HCT116 (cell line): ENCODE measurements at regions not wholly inside any gene's neighbourhood (a gene's known extent, or its start where the extent isn't known, plus 50 kb on each side); places are given as distances from the start of the nearest gene placed in this dataset.

ENCODE experiments used
- ATAC-seq: fragments of 200-7000 bp; cut with Tn5 transposase; 2 replicates; pipeline ENCODE4 v1.9.1; 2020; ENCODE audit warnings: mild to moderate bottlenecking, moderate library complexity
- BruUV-seq: library from RNA; stranded (reverse); fragments of 400-500 nt; replicated peaks from 2 replicates; lab custom pipeline; 2021; lab: Mats Ljungman, UMichigan
- CTCF ChIA-PET: fragments of 300-600 bp; sonication (Branson Sonifier 250); formaldehyde crosslinking; loops from one replicate; lab custom pipeline; 2021; ENCODE audit warnings: antibody characterized with exemption; lab: Charles Lee
- POLR2A ChIA-PET: fragments of 300-600, 350-600 bp; sonication (Branson Sonifier 250); formaldehyde crosslinking; loops from one replicate; lab custom pipeline; 2021; ENCODE audit warnings: antibody characterized with exemption; lab: Charles Lee
- RAD21 ChIA-PET, 2 experiments: fragments of 300-600 bp; sonication (Branson Sonifier 250); formaldehyde crosslinking; loops; one replicate each; lab custom pipeline; 2023; ENCODE audit warnings: low total read pairs in 2 of 2; ENCODE audit not compliant: uncharacterized antibody in 2 of 2, unreplicated experiment in 2 of 2, low non-redundant PET in 1 of 2; lab: Charles Lee
- DNase-seq: peaks from one replicate; pipeline ENCODE4 v3.0.0-alpha.2; 2010; ENCODE audit warnings: low read depth, low spot score
- H2AFZ ChIP-seq: fragments of 200-600 bp; shearing (Covaris generic), sonication (generic); 2 replicates; pipeline ENCODE4 v1.6.1; 2017; ENCODE audit warnings: low read depth, mixed run types, mixed read lengths, antibody characterized with exemption, low read length; ENCODE audit not compliant: poor library complexity, severe bottlenecking
- H3K27ac ChIP-seq: 2 replicates; pipeline ENCODE4 v1.5.1; 2012; ENCODE audit warnings: low read depth, low read length
- H3K27me3 ChIP-seq: fragments of 200-600 bp; sonication (generic); 2 replicates; pipeline ENCODE4 v1.6.1; 2016; ENCODE audit warnings: mixed run types, low read length, mixed read lengths; ENCODE audit not compliant: insufficient read depth
- H3K36me3 ChIP-seq, 2 experiments: fragments of 200-500 bp in 1 of 2; fragments of 200-600 bp in 1 of 2; sonication (Bioruptor generic) in 1 of 2; sonication (generic) in 1 of 2; 2 replicates each; pipeline versions ENCODE4 v1.5.1 to v1.6.1; 2014 to 2016; ENCODE audit warnings: low read length in 2 of 2, inconsistent platforms in 1 of 2, mixed read lengths in 1 of 2, mixed run types in 1 of 2; ENCODE audit not compliant: insufficient read depth in 2 of 2, control insufficient read depth in 1 of 2
- H3K4me1 ChIP-seq, 2 experiments: fragments of 200-600 bp in 1 of 2; sonication (generic) in 1 of 2; 2 replicates each; pipeline versions ENCODE4 v1.5.1 to v1.6.1; 2012 to 2017; ENCODE audit warnings: low read length in 2 of 2, inconsistent platforms in 1 of 2, mild to moderate bottlenecking in 1 of 2, mixed read lengths in 1 of 2, mixed run types in 1 of 2, moderate library complexity in 1 of 2; ENCODE audit not compliant: insufficient read depth in 2 of 2, control insufficient read depth in 1 of 2
- H3K4me2 ChIP-seq: fragments of 200-600 bp; sonication (generic); 2 replicates; pipeline ENCODE4 v1.6.1; 2017; ENCODE audit warnings: mixed run types, low read length, mixed read lengths
- H3K4me3 ChIP-seq, 2 experiments: fragments of 200-600 bp in 1 of 2; sonication (generic) in 1 of 2; replicated peaks in 1 of 2; 2 replicates each; pipeline ENCODE4 v1.5.1; 2011 to 2016; ENCODE audit warnings: low read length in 2 of 2, control low read depth in 1 of 2, low read depth in 1 of 2, mild to moderate bottlenecking in 1 of 2, mixed read lengths in 1 of 2, mixed run types in 1 of 2
- H3K79me2 ChIP-seq: fragments of 200-600 bp; sonication (generic); 2 replicates; pipeline ENCODE4 v1.6.1; 2017; ENCODE audit warnings: mild to moderate bottlenecking, mixed run types, low read length, moderate library complexity, mixed read lengths; ENCODE audit not compliant: insufficient read depth
- H3K9ac ChIP-seq: fragments of 200-600 bp; sonication (generic); 2 replicates; pipeline ENCODE4 v1.6.1; 2016; ENCODE audit warnings: low read length, mixed read lengths
- H3K9me2 ChIP-seq: fragments of 200-600 bp; sonication (generic), shearing (Covaris generic); 2 replicates; pipeline ENCODE4 v1.6.1; 2017; ENCODE audit warnings: mixed run types, mild to moderate bottlenecking, moderate library complexity; ENCODE audit not compliant: insufficient read depth
- H3K9me3 ChIP-seq, 2 experiments: fragments of 200-500 bp in 1 of 2; fragments of 200-600 bp in 1 of 2; sonication (Bioruptor generic) in 1 of 2; sonication (generic) in 1 of 2; 2 replicates each; pipeline ENCODE4 v1.6.1; 2014 to 2017; ENCODE audit warnings: low read length in 2 of 2, mixed read lengths in 2 of 2, inconsistent platforms in 1 of 2, low read depth in 1 of 2, mild to moderate bottlenecking in 1 of 2, mixed run types in 1 of 2, moderate library complexity in 1 of 2; ENCODE audit not compliant: control insufficient read depth in 1 of 2, insufficient read depth in 1 of 2
- H4K20me1 ChIP-seq: fragments of 200-600 bp; sonication (generic), shearing (Covaris generic); 2 replicates; pipeline ENCODE4 v1.6.1; 2017; ENCODE audit warnings: mixed run types, mild to moderate bottlenecking, moderate library complexity; ENCODE audit not compliant: insufficient read depth
- CBX3 ChIP-seq: IDR thresholded peaks from 2 replicates; pipeline ENCODE4 v1.6.1; 2012; ENCODE audit warnings: low read depth
- CEBPB ChIP-seq: IDR thresholded peaks from 2 replicates; pipeline ENCODE4 v1.6.1; 2012; ENCODE audit warnings: low read depth
- ELF1 ChIP-seq: IDR thresholded peaks from 2 replicates; pipeline ENCODE4 v1.6.1; 2012; ENCODE audit warnings: low read depth, borderline replicate concordance
- EZH2 ChIP-seq: fragments of 200-600 bp; sonication (generic); IDR thresholded peaks from 2 replicates; pipeline ENCODE4 v1.6.1; 2017; ENCODE audit warnings: antibody characterized with exemption, mixed run types
- EZH2phosphoT487 ChIP-seq: fragments of 200-600 bp; IDR thresholded peaks from 2 replicates; pipeline ENCODE4 v1.6.1; 2018; ENCODE audit warnings: antibody characterized with exemption, borderline replicate concordance
- FOSL1 ChIP-seq: IDR thresholded peaks from 2 replicates; pipeline ENCODE4 v1.6.1; 2012; ENCODE audit warnings: low read depth
- JUND ChIP-seq: IDR thresholded peaks from 2 replicates; pipeline ENCODE4 v1.6.1; 2012
- MAX ChIP-seq: IDR thresholded peaks from 2 replicates; pipeline ENCODE4 v1.6.1; 2012
- POLR2A ChIP-seq: IDR thresholded peaks from 2 replicates; pipeline ENCODE4 v1.7.0; 2011; ENCODE audit warnings: borderline replicate concordance; ENCODE audit not compliant: insufficient read depth, insufficient read length; ENCODE audit errors: extremely low read depth
- POLR2AphosphoS5 ChIP-seq: IDR thresholded peaks from 2 replicates; pipeline ENCODE4 v1.6.1; 2011; ENCODE audit warnings: mild to moderate bottlenecking, low read depth, low read length, moderate library complexity
- RAD21 ChIP-seq: IDR thresholded peaks from 2 replicates; pipeline ENCODE4 v1.6.1; 2012; ENCODE audit warnings: low read depth, mild to moderate bottlenecking
- REST ChIP-seq: IDR thresholded peaks from 2 replicates; pipeline ENCODE4 v1.6.1; 2012; ENCODE audit warnings: low read depth
- SIN3A ChIP-seq: IDR thresholded peaks from 2 replicates; pipeline ENCODE4 v1.6.1; 2012; ENCODE audit warnings: low read depth
- SP1 ChIP-seq: IDR thresholded peaks from 2 replicates; pipeline ENCODE4 v1.6.1; 2012; ENCODE audit warnings: low read depth
- SRF ChIP-seq: IDR thresholded peaks from 2 replicates; pipeline ENCODE4 v1.6.1; 2012; ENCODE audit warnings: low read depth
- YY1 ChIP-seq: IDR thresholded peaks from 2 replicates; pipeline ENCODE4 v1.6.1; 2011; ENCODE audit warnings: low read length, low read depth, moderate library complexity, mild to moderate bottlenecking; ENCODE audit not compliant: insufficient replicate concordance; ENCODE audit errors: extremely low read depth
- ZFX ChIP-seq: fragments of 450-650 bp; IDR thresholded peaks from 2 replicates; pipeline ENCODE4 v1.6.1; 2017
- intact Hi-C: fragments of 100-400 bp; cut with micrococcal nuclease; formaldehyde crosslinking; loops from 2 replicates; pipeline ENCODE4 v1.10.0; 2022
- TF ChIP-seq, protein P1 (sequence below), 3 experiments: fragments of 200-600 bp in 1 of 3; sonication (generic) in 1 of 3; IDR thresholded peaks in 2 of 3; conservative IDR thresholded peaks in 1 of 3; 2 replicates each; pipeline ENCODE4 v1.5.1; 2012 to 2017; ENCODE audit warnings: low read depth in 2 of 3, low read length in 2 of 3, antibody characterized with exemption in 1 of 3, borderline replicate concordance in 1 of 3, control low read depth in 1 of 3, mild to moderate bottlenecking in 1 of 3, mixed read lengths in 1 of 3, mixed run types in 1 of 3, moderate library complexity in 1 of 3; ENCODE audit not compliant: insufficient read depth in 1 of 3
- TF ChIP-seq, protein P2 (sequence below): IDR thresholded peaks from 2 replicates; pipeline ENCODE4 v1.6.1; 2012

- POLR2A ChIA-PET = no interaction called here
- intact Hi-C loops = no loop called here
- no peaks in the 10 kb centered on the region for H3K9me2 ChIP-seq
- no peaks in the 10 kb centered on the region for H3K79me2 ChIP-seq
- H3K27me3 ChIP-seq = no peaks in the 10 kb centered on the region
- CTCF ChIA-PET = no interaction called here
- H3K9ac ChIP-seq = no peak overlapping the region
- H3K36me3 ChIP-seq = no peaks in the 10 kb centered on the region; a peak in 1 of 4 replicates
- H3K4me1 ChIP-seq = no peaks in the 10 kb centered on the region
- RAD21 ChIA-PET = no interaction called here
- H3K4me3 ChIP-seq = no peak overlapping the region
- no peak overlapping the region for H3K4me2 ChIP-seq
- H3K9me3 ChIP-seq = no peaks in the 10 kb centered on the region
- no peaks in the 10 kb centered on the region for H4K20me1 ChIP-seq
- no peak for DNase-seq
- no peak for ATAC-seq
- BruUV-seq = no TSS peak
- no peak overlapping the region for H2AFZ ChIP-seq
- no peak for TF ChIP-seq REST
- no peak overlapping the region for H3K27ac ChIP-seq
Observed at GRCh38 chrX:46039526-46039925, 505.7 kb downstream of the ZNF674 start.

DNA sequence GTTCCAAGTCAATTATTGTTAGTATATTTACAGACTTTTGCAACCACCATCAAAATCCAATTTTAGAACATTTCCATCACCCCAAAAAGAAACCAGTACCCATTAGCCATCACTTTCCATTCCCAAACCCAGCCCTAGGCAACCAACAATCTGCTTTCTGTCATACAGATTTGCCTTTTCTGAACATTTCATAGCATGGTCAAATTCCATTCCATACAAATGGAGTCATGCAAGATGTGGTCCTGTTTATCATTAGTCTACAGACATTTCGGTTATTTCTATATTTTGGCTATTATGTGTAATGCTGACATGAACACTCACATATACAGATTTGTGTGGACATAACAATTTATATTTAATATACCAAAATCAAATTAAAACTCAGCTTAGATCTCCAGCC is 508.7 kb downstream of the ZNF674 start:
- Histone ChIP-seq H3K27me3 (no peaks in the 10 kb centered on the region), H3K9me3 (no peaks in the 10 kb centered on the region), H3K9me2 (no peaks in the 10 kb centered on the region), H3K4me3 (no peak overlapping the region), H3K36me3 (no peaks in the 10 kb centered on the region; a peak in 1 of 4 replicates), H3K4me1 (no peaks in the 10 kb centered on the region), H3K27ac (no peak overlapping the region), H3K9ac (no peak overlapping the region), H4K20me1 (no peaks in the 10 kb centered on the region), H3K79me2 (no peaks in the 10 kb centered on the region), H2AFZ (no peak overlapping the region), H3K4me2 (no peak overlapping the region)
- no peak for ATAC-seq
- intact Hi-C loops = no loop called here
- BruUV-seq = no TSS peak
- ChIA-PET CTCF (no interaction called here), POLR2A (no interaction called here), RAD21 (no interaction called here)
- DNase-seq = no peak
- TF ChIP-seq MAX (no peak), SRF (no peak), FOSL1 (no peak), POLR2A (no peak), EZH2phosphoT487 (no peak), CBX3 (no peak), POLR2AphosphoS5 (no peak), CEBPB (no peak), SIN3A (no peak), RAD21 (no peak), SP1 (no peak), YY1 (no peak), ELF1 (no peak), ZFX (no peak), EZH2 (no peak), JUND (no peak)
- TF ChIP-seq, protein P1, sequence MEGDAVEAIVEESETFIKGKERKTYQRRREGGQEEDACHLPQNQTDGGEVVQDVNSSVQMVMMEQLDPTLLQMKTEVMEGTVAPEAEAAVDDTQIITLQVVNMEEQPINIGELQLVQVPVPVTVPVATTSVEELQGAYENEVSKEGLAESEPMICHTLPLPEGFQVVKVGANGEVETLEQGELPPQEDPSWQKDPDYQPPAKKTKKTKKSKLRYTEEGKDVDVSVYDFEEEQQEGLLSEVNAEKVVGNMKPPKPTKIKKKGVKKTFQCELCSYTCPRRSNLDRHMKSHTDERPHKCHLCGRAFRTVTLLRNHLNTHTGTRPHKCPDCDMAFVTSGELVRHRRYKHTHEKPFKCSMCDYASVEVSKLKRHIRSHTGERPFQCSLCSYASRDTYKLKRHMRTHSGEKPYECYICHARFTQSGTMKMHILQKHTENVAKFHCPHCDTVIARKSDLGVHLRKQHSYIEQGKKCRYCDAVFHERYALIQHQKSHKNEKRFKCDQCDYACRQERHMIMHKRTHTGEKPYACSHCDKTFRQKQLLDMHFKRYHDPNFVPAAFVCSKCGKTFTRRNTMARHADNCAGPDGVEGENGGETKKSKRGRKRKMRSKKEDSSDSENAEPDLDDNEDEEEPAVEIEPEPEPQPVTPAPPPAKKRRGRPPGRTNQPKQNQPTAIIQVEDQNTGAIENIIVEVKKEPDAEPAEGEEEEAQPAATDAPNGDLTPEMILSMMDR (IDR thresholded peaks at IDR 0.05 in 2 of 3, conservative IDR thresholded peaks at IDR 0.05 in 1 of 3; ENCODE audit: borderline replicate concordance in 1 of 3, insufficient read depth in 1 of 3, low read depth in 2 of 3, low read length in 2 of 3) = no peak
- TF ChIP-seq, protein P2, sequence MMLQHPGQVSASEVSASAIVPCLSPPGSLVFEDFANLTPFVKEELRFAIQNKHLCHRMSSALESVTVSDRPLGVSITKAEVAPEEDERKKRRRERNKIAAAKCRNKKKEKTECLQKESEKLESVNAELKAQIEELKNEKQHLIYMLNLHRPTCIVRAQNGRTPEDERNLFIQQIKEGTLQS = no peak
